C1 segment of cervical spinal cord (tissue), 14 donors: ENCODE measurements at regions not wholly inside any gene's neighbourhood (a gene's known extent, or its start where the extent isn't known, plus 50 kb on each side); places are given as distances from the start of the nearest gene placed in this dataset.

Source experiments
- DNase-seq, 14 donors: peaks; one replicate each; lab custom pipeline; 2025; lab: John Stamatoyannopoulos, UW

- DNase-seq: no peak
Observed at GRCh38 chr11:128098781-128099180, 488.6 kb downstream of the ETS1 start.

GRCh38 chr11:128095466-128095981 lies 491.8 kb downstream of the ETS1 start:
- no peak for DNase-seq

- DNase-seq: no peak
Observed at GRCh38 chr11:128093689-128094088, 493.7 kb downstream of the ETS1 start.

- DNase-seq: no peak
Observed at GRCh38 chr11:128089962-128090361, 497.4 kb downstream of the ETS1 start.

- DNase-seq: no peak
Observed at GRCh38 chr11:128086794-128087193, 500.6 kb downstream of the ETS1 start.

- DNase-seq: no peak
Observed at GRCh38 chr11:128085276-128085675, 502.1 kb downstream of the ETS1 start.

GRCh38 chr11:128082574-128082973 lies 504.8 kb downstream of the ETS1 start:
- DNase-seq: no peak

GRCh38 chr11:128069665-128070064 lies 517.7 kb downstream of the ETS1 start:
- no peak for DNase-seq

- DNase-seq: no peak
Observed at GRCh38 chr11:128067780-128068179, 519.6 kb downstream of the ETS1 start.

- no peak for DNase-seq
Observed at GRCh38 chr11:128066399-128066798, 521.0 kb downstream of the ETS1 start.

GRCh38 chr11:128061281-128061871 lies 526.0 kb downstream of the ETS1 start:
- no peak for DNase-seq

- no peak for DNase-seq
Observed at GRCh38 chr11:128058580-128059208, 528.7 kb downstream of the ETS1 start.

- DNase-seq: no peak
Observed at GRCh38 chr11:128057786-128058395, 529.5 kb downstream of the ETS1 start.

GRCh38 chr11:128055576-128056217 lies 531.7 kb downstream of the ETS1 start:
- DNase-seq: no peak

- no peak for DNase-seq
Observed at GRCh38 chr11:128053981-128054931, 533.1 kb downstream of the ETS1 start.

GRCh38 chr11:128052912-128053641 lies 534.3 kb downstream of the ETS1 start:
- no peak for DNase-seq

- no peak for DNase-seq
Observed at GRCh38 chr11:128048121-128048520, 539.2 kb downstream of the ETS1 start.

GRCh38 chr11:128047026-128047425 lies 540.3 kb downstream of the ETS1 start:
- DNase-seq: no peak

- no peak for DNase-seq
Observed at GRCh38 chr11:128046213-128046612, 541.1 kb downstream of the ETS1 start.

- DNase-seq: no peak
Observed at GRCh38 chr11:128045094-128045725, 542.1 kb downstream of the ETS1 start.
